ENCODE measurements at regions not wholly inside any gene's neighbourhood (a gene's known extent, or its start where the extent isn't known, plus 50 kb on each side); places are given as distances from the start of the nearest gene placed in this dataset.

GRCh38 chr6:23446469-23446967, 679.5 kb upstream of the NRSN1 start:
- ATAC-seq (no peak), DNase-seq (no peak)

GRCh38 chr6:23447731-23448130, 678.3 kb upstream of the NRSN1 start:
- intact Hi-C loops (cut with DNase I), result no loop called here
- ATAC-seq (no peak), DNase-seq (no peak)
- H3K27ac ChIP-seq, result no peak overlapping the region
- no peaks in the 10 kb centered on the region for H3K27me3 ChIP-seq
- no peaks in the 10 kb centered on the region for H3K9me3 ChIP-seq
- TF ChIP-seq CTCF (IDR thresholded peaks at IDR 0.05), result no peak
- no peaks in the 10 kb centered on the region for H3K36me3 ChIP-seq
- no peak overlapping the region for H3K4me3 ChIP-seq
- H3K4me1 ChIP-seq, result peaks cover 4% of the 10 kb centered on the region

More at GRCh38 chr6:23446469-23446967, 679.5 kb upstream of the NRSN1 start:
- H3K27ac ChIP-seq, result no peak overlapping the region
- intact Hi-C loops (cut with DNase I), result no loop called here
- no peak overlapping the region for H3K4me3 ChIP-seq
- peak; percentile 24 for TF ChIP-seq CTCF (IDR thresholded peaks at IDR 0.05)
- H3K36me3 ChIP-seq, result no peaks in the 10 kb centered on the region
- H3K27me3 ChIP-seq, result no peaks in the 10 kb centered on the region
- peaks cover 4% of the 10 kb centered on the region for H3K4me1 ChIP-seq
- no peaks in the 10 kb centered on the region for H3K9me3 ChIP-seq

GRCh38 chr6:23448281-23448680, 677.7 kb upstream of the NRSN1 start:
- H3K27me3 ChIP-seq, result no peaks in the 10 kb centered on the region
- H3K9me3 ChIP-seq, result no peaks in the 10 kb centered on the region
- DNase-seq, result no peak
- H3K4me1 ChIP-seq, result peaks cover 4% of the 10 kb centered on the region
- H3K4me3 ChIP-seq, result no peak overlapping the region
- no peak for ATAC-seq
- no peak overlapping the region for H3K27ac ChIP-seq
- no peak for TF ChIP-seq CTCF (IDR thresholded peaks at IDR 0.05)
- intact Hi-C loops (cut with DNase I), result no loop called here
- no peaks in the 10 kb centered on the region for H3K36me3 ChIP-seq

GRCh38 chr6:23454080-23454976, 671.7 kb upstream of the NRSN1 start:
- DNase-seq (no peak), ATAC-seq (no peak)
- Histone ChIP-seq H3K27me3 (no peaks in the 10 kb centered on the region), H3K27ac (no peak overlapping the region), H3K4me3 (no peak overlapping the region), H3K9me3 (no peaks in the 10 kb centered on the region), H3K36me3 (no peaks in the 10 kb centered on the region), H3K4me1 (no peaks in the 10 kb centered on the region)
- intact Hi-C loops (cut with DNase I), result no loop called here
- TF ChIP-seq CTCF (IDR thresholded peaks at IDR 0.05), result no peak

- no peak for DNase-seq
- no peaks in the 10 kb centered on the region for H3K9me3 ChIP-seq
- no peaks in the 10 kb centered on the region for H3K4me1 ChIP-seq
- H3K27me3 ChIP-seq, result no peaks in the 10 kb centered on the region
- intact Hi-C loops (cut with DNase I), result no loop called here
- H3K27ac ChIP-seq, result no peak overlapping the region
- TF ChIP-seq CTCF (IDR thresholded peaks at IDR 0.05), result no peak
- no peaks in the 10 kb centered on the region for H3K36me3 ChIP-seq
- H3K4me3 ChIP-seq, result no peak overlapping the region
- no peak for ATAC-seq
These were observed 670.3 kb upstream of the NRSN1 start for GRCh38 chr6:23455754-23456153.
